Muscle of back (tissue), 3 donors: ENCODE measurements at regions not wholly inside any gene's neighbourhood (a gene's known extent, or its start where the extent isn't known, plus 50 kb on each side); places are given as distances from the start of the nearest gene placed in this dataset.
"Not testable (repeated sequence)": the region's sequence is repeated elsewhere in the genome, so short reads cannot be mapped to it uniquely, and the experiment has no call there.

Source experiments
- DNase-seq, 3 donors: peaks; one replicate each; pipeline versions ENCODE4 v3.0.0 to v3.0.0-alpha.2; 2013

- DNase-seq: no peak
These were observed 173.4 kb downstream of the NDUFS4 start for GRCh38 chr5:53733853-53734252.

GRCh38 chr5:53738105-53738504, 177.7 kb downstream of the NDUFS4 start:
- DNase-seq: no peak

GRCh38 chr5:53739111-53739510, 178.7 kb downstream of the NDUFS4 start:
- no peak for DNase-seq

GRCh38 chr5:53749621-53750020, 189.2 kb downstream of the NDUFS4 start:
- no peak for DNase-seq

- not testable (repeated sequence) for DNase-seq
These were observed 191.8 kb downstream of the NDUFS4 start for GRCh38 chr5:53752282-53752681.

- no peak for DNase-seq
These were observed 206.2 kb downstream of the NDUFS4 start for GRCh38 chr5:53766673-53767072.

- no peak for DNase-seq
These were observed 217.6 kb downstream of the NDUFS4 start for GRCh38 chr5:53777864-53778618.

- peak; percentile 10 to 30 (median 17) for DNase-seq
These were observed 219.1 kb downstream of the NDUFS4 start for GRCh38 chr5:53779541-53779981.

GRCh38 chr5:53782620-53783019, 222.2 kb downstream of the NDUFS4 start:
- no peak for DNase-seq

GRCh38 chr5:53783624-53784228, 223.3 kb downstream of the NDUFS4 start:
- no peak for DNase-seq

- DNase-seq: no peak
These were observed 224.2 kb downstream of the NDUFS4 start for GRCh38 chr5:53784596-53784995.

GRCh38 chr5:53785924-53786323, 225.5 kb downstream of the NDUFS4 start:
- DNase-seq: no peak

GRCh38 chr5:53790026-53790425, 229.6 kb downstream of the NDUFS4 start:
- DNase-seq: no peak

GRCh38 chr5:53792338-53792737, 231.9 kb downstream of the NDUFS4 start:
- no peak for DNase-seq

- DNase-seq: not testable (repeated sequence)
These were observed 239.2 kb downstream of the NDUFS4 start for GRCh38 chr5:53799644-53800043.

GRCh38 chr5:53808392-53808791, 248.0 kb downstream of the NDUFS4 start:
- not testable (repeated sequence) for DNase-seq

GRCh38 chr5:53814819-53815218, 254.4 kb downstream of the NDUFS4 start:
- DNase-seq: no peak

GRCh38 chr5:53815471-53815870, 255.0 kb downstream of the NDUFS4 start:
- DNase-seq: no peak

GRCh38 chr5:53817183-53817582, 256.7 kb downstream of the NDUFS4 start:
- DNase-seq: no peak

- DNase-seq: no peak
These were observed 259.0 kb downstream of the NDUFS4 start for GRCh38 chr5:53819482-53819881.

- no peak for DNase-seq
These were observed 259.8 kb downstream of the NDUFS4 start for GRCh38 chr5:53820119-53820801.

GRCh38 chr5:53820802-53821171, 260.3 kb downstream of the NDUFS4 start:
- DNase-seq: no peak

- DNase-seq: no peak
These were observed 264.6 kb downstream of the NDUFS4 start for GRCh38 chr5:53825016-53825415.
